ENCODE measurements at regions not wholly inside any gene's neighbourhood (a gene's known extent, or its start where the extent isn't known, plus 50 kb on each side); places are given as distances from the start of the nearest gene placed in this dataset.

DNA sequence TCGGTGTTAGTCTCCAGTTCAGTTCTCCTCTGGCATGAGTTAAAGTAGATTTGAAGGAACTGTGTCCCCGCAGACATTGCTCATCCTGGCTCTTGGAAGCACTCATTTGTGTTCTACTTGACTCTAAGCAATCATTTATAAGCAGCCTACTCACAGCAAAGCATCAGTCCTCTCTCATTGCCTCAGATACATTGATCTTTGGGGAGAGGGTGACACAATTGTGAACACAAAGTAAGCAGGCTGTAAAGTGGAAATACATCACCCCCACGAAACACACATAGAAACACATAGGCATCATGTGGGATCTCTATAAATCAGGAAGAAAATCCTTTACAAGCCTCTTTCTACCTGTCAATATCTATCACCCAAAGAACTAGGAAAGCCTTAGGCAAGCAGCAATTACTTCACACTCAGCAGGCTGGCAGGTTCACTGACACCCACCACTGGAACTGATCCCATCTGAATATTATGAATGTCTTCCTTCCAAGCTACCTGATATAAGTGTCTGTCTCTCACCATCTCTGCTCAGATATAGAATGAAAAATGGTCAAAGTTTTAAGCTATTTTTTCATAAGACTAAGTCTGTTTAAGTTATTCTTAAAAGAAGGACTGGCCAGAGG is 675.8 kb downstream of the HACE1 start:
- Histone ChIP-seq H3K27ac (no peak overlapping the region), H3K4me3 (no peak overlapping the region), H3K9me3 (no peaks in the 10 kb centered on the region), H3K4me1 (no peaks in the 10 kb centered on the region), H3K36me3 (no peaks in the 10 kb centered on the region), H3K27me3 (no peaks in the 10 kb centered on the region)
- DNase-seq, result no peak
- TF ChIP-seq POLR2A (IDR thresholded peaks at IDR 0.05) (no peak), EP300 (IDR thresholded peaks at IDR 0.05; ENCODE audit: low read depth) (no peak), POLR2AphosphoS5 (IDR thresholded peaks at IDR 0.05) (no peak)
- TF ChIP-seq, protein P1, sequence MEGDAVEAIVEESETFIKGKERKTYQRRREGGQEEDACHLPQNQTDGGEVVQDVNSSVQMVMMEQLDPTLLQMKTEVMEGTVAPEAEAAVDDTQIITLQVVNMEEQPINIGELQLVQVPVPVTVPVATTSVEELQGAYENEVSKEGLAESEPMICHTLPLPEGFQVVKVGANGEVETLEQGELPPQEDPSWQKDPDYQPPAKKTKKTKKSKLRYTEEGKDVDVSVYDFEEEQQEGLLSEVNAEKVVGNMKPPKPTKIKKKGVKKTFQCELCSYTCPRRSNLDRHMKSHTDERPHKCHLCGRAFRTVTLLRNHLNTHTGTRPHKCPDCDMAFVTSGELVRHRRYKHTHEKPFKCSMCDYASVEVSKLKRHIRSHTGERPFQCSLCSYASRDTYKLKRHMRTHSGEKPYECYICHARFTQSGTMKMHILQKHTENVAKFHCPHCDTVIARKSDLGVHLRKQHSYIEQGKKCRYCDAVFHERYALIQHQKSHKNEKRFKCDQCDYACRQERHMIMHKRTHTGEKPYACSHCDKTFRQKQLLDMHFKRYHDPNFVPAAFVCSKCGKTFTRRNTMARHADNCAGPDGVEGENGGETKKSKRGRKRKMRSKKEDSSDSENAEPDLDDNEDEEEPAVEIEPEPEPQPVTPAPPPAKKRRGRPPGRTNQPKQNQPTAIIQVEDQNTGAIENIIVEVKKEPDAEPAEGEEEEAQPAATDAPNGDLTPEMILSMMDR (IDR thresholded peaks at IDR 0.05), result no peak
- intact Hi-C loops (cut with DNase I; ENCODE audit: low total_unique reads) (no loop called here), in situ Hi-C loops (cut with MboI; ENCODE audit: low pct_ligation_motif_present in 1 of 4, low pct_unique_long_range_greater_than_20kb in 1 of 4, low sequenced_read_pairs in 3 of 4) (no loop called here)
- WGBS, 2 donors (ENCODE audit: low coverage in 1 of 2), result 70 to 72% methylated on average over 3 of the region's 3 CpGs

DNA sequence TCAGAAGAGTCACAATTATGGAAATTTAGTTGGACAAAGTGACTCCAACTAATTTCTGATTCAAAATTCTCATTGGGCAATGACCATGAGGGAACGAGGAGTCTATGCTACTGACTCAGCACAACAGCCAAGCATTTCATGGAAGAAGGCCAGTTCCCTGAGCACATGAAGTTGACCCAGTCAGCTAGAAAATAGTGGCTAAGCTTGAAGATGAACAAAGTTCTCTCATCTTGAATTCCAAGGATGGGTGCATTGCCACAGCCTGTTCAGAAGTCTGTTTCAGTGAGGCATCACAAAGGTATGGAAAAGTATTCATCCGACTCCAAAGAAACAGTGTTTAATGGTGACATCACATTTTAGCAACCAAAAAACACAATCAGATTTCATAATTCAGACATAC is 676.9 kb downstream of the HACE1 start:
- no peaks in the 10 kb centered on the region for H3K4me1 ChIP-seq
- H3K27ac ChIP-seq, result no peak overlapping the region
- 75 to 76% methylated on average over 2 of the region's 2 CpGs for WGBS, 2 donors (ENCODE audit: low coverage in 1 of 2)
- intact Hi-C loops (cut with DNase I; ENCODE audit: low total_unique reads), result no loop called here
- in situ Hi-C loops (cut with MboI; ENCODE audit: low pct_ligation_motif_present in 1 of 4, low pct_unique_long_range_greater_than_20kb in 1 of 4, low sequenced_read_pairs in 3 of 4), result no loop called here
- TF ChIP-seq POLR2A (IDR thresholded peaks at IDR 0.05) (no peak), POLR2AphosphoS5 (IDR thresholded peaks at IDR 0.05) (no peak), EP300 (IDR thresholded peaks at IDR 0.05; ENCODE audit: low read depth) (no peak)
- TF ChIP-seq, protein P1 (IDR thresholded peaks at IDR 0.05), result no peak
- H3K9me3 ChIP-seq, result no peaks in the 10 kb centered on the region
- DNase-seq, result no peak
- H3K4me3 ChIP-seq, result no peak overlapping the region
- no peaks in the 10 kb centered on the region for H3K27me3 ChIP-seq
- H3K36me3 ChIP-seq, result no peaks in the 10 kb centered on the region

DNA sequence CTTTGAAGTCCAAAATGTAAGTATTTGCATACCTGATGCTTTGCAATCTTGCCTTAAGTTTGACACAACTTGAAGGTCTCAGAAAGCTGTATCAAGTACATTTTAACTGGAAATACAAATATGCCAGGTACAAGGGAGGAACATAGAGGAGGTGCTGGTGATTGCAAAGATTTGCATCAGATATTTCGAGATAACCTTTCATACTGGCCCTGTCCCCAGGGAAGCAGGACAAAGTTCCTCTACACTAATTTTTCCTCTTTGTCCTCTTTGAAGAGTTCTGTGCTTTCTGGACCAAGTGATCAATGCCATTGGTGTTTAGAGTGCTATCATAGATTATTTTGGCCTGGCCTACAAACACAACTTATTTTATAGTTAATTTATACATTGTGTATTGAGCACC is 686.1 kb downstream of the HACE1 start:
- intact Hi-C loops (cut with DNase I; ENCODE audit: low total_unique reads) (no loop called here), in situ Hi-C loops (cut with MboI; ENCODE audit: low pct_ligation_motif_present in 1 of 4, low pct_unique_long_range_greater_than_20kb in 1 of 4, low sequenced_read_pairs in 3 of 4) (no loop called here)
- H3K4me3 ChIP-seq, result no peak overlapping the region
- DNase-seq, result no peak
- TF ChIP-seq, protein P1 (IDR thresholded peaks at IDR 0.05), result no peak
- TF ChIP-seq POLR2AphosphoS5 (IDR thresholded peaks at IDR 0.05) (no peak), EP300 (IDR thresholded peaks at IDR 0.05; ENCODE audit: low read depth) (no peak), POLR2A (IDR thresholded peaks at IDR 0.05) (no peak)
- H3K4me1 ChIP-seq, result no peaks in the 10 kb centered on the region
- H3K27ac ChIP-seq, result no peak overlapping the region
- no peaks in the 10 kb centered on the region for H3K27me3 ChIP-seq
- H3K36me3 ChIP-seq, result no peaks in the 10 kb centered on the region
- 64 to 75% methylated on average over 1 of the region's 1 CpG for WGBS, 2 donors (ENCODE audit: low coverage in 1 of 2)
- no peaks in the 10 kb centered on the region for H3K9me3 ChIP-seq

DNA sequence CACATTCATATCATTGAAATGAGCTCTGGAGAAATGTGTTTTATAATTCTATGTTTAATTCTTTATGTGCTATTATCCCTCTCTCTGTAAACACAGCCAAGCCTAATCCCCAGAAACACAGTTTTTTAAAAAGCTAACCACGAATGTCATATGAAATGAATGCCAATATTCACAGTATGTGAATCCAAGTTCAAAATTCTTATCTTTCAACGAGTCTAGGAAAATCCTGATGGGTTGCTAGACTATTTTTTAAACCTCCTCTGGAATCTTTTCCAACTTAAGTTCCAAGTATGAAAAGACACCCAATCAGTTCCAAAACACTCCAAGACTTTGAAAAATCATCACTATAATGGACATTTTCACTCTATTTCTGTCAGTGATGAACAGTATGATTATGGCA is 689.3 kb downstream of the HACE1 start:
- Histone ChIP-seq H3K36me3 (no peaks in the 10 kb centered on the region), H3K27me3 (no peaks in the 10 kb centered on the region), H3K4me1 (no peaks in the 10 kb centered on the region), H3K9me3 (peaks cover 0 to 3% of the 10 kb centered on the region in 2 donors), H3K27ac (no peak overlapping the region), H3K4me3 (no peak overlapping the region)
- intact Hi-C loops (cut with DNase I; ENCODE audit: low total_unique reads) (no loop called here), in situ Hi-C loops (cut with MboI; ENCODE audit: low pct_ligation_motif_present in 1 of 4, low pct_unique_long_range_greater_than_20kb in 1 of 4, low sequenced_read_pairs in 3 of 4) (no loop called here)
- no peak for DNase-seq
- WGBS, 2 donors (ENCODE audit: low coverage in 1 of 2), result 28 to 39% methylated on average over 2 of the region's 2 CpGs
- TF ChIP-seq EP300 (IDR thresholded peaks at IDR 0.05; ENCODE audit: low read depth), result no peak
- no peak for TF ChIP-seq POLR2A (IDR thresholded peaks at IDR 0.05)
- TF ChIP-seq POLR2AphosphoS5 (IDR thresholded peaks at IDR 0.05), result no peak
- TF ChIP-seq, protein P1 (IDR thresholded peaks at IDR 0.05), result no peak
